OCI-LY1 (cell line): ENCODE measurements at regions not wholly inside any gene's neighbourhood (a gene's known extent, or its start where the extent isn't known, plus 50 kb on each side); places are given as distances from the start of the nearest gene placed in this dataset.

Source experiments
- CTCF ChIP-seq: fragments of 200-600 bp; sonication (generic), shearing (Covaris generic); IDR thresholded peaks from 2 replicates; pipeline ENCODE4 v1.5.1; 2017; ENCODE audit warnings: mild to moderate bottlenecking, antibody characterized with exemption, low read length, moderate library complexity, mixed read lengths
- EZH2 ChIP-seq: fragments of 200-600 bp; sonication (generic), shearing (Covaris generic); IDR thresholded peaks from 2 replicates; pipeline ENCODE4 v1.8.0; 2017; ENCODE audit warnings: borderline replicate concordance, mixed run types, mild to moderate bottlenecking, antibody characterized with exemption, low read length, moderate library complexity, mixed read lengths

GRCh38 chr12:130263996-130264395, 73.7 kb upstream of the PIWIL1 start:
- no peak for TF ChIP-seq CTCF
- TF ChIP-seq EZH2: no peak
